SH-SY5Y (cell line): ENCODE measurements at regions not wholly inside any gene's neighbourhood (a gene's known extent, or its start where the extent isn't known, plus 50 kb on each side); places are given as distances from the start of the nearest gene placed in this dataset.

Experiments
- GATA2 ChIP-seq: IDR thresholded peaks from 2 replicates; pipeline ENCODE4 v1.6.1; 2011; ENCODE audit warnings: mild to moderate bottlenecking, low read depth, low read length
- GATA3 ChIP-seq: IDR thresholded peaks from 2 replicates; pipeline ENCODE4 v1.6.1; 2011; ENCODE audit warnings: low read depth, mild to moderate bottlenecking, low read length, moderate library complexity

DNA sequence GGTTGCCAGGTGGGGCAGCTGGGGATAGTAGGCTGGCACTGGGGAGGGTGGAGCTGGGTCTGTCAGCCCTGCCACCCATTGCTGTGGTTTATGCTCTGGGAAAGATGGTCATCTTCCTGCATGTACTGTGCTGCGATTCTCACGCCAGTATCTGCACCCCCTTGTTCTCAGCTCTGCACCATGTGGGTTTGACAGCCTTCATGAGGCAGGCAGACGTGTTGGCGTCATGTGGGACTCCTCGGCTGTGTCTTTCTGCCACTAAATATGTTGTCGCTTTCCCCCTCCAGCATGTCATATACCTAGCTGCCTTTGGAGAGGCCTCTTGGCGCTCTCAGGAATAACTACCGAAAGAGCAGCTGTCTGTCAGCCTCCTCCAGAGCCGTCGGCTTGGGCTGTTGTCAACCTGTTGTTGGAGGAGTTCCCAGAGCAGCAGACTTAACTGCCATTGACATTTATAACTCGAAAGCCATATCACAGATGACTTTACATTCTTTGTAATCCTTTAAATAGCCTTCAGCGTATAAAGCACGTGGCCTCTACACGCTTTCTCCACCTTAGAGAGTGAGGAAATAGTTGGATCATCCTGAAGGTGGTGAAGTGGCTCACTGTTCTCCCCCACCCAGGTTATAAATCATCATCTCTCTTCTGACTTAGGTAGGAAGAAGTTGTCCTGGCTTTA lies 80.4 kb upstream of the MGAT5 start:
- TF ChIP-seq GATA3 (no peak), GATA2 (no peak)
